ENCODE measurements at regions not wholly inside any gene's neighbourhood (a gene's known extent, or its start where the extent isn't known, plus 50 kb on each side); places are given as distances from the start of the nearest gene placed in this dataset.

GRCh38 chr11:119854521-119854920 lies 125.5 kb upstream of the NECTIN1 start:
- TF ChIP-seq POLR2A (IDR thresholded peaks at IDR 0.05) (no peak), CTCF (IDR thresholded peaks at IDR 0.05) (no peak)
